Tibial artery (tissue), 4 donors: ENCODE measurements at regions not wholly inside any gene's neighbourhood (a gene's known extent, or its start where the extent isn't known, plus 50 kb on each side); places are given as distances from the start of the nearest gene placed in this dataset.

Experiments
- DNase-seq, 2 donors: peaks; one replicate each; pipeline ENCODE4 v3.0.0-alpha.2; 2019
- H3K27ac ChIP-seq, 2 donors: fragments of 200-600 bp; sonication (generic) in 1 of 2; 1 replicate in 1 of 2; 2 replicates in 1 of 2; pipeline ENCODE4 v1.5.1; 2018 to 2019; ENCODE audit warnings: mild to moderate bottlenecking in 1 of 2
- H3K27me3 ChIP-seq, 2 donors: fragments of 200-600 bp; sonication (generic) in 1 of 2; one replicate each; pipeline versions ENCODE4 v1.5.1 to v1.6.0; 2016 to 2019
- H3K36me3 ChIP-seq, 3 donors: fragments of 200-600 bp; sonication (generic) in 2 of 3; one replicate each; pipeline ENCODE4 v1.5.1; 2016 to 2019; ENCODE audit warnings: mild to moderate bottlenecking in 2 of 3
- H3K4me1 ChIP-seq, 4 donors: fragments of 200-600 bp; sonication (generic) in 2 of 4; 1 replicate in 3 of 4; 2 replicates in 1 of 4; pipeline ENCODE4 v1.5.1; 2016 to 2019
- H3K4me3 ChIP-seq, 2 donors: fragments of 200-600 bp; sonication (generic) in 1 of 2; 1 replicate in 1 of 2; 2 replicates in 1 of 2; pipeline ENCODE4 v1.5.1; 2018 to 2019; ENCODE audit warnings: mild to moderate bottlenecking in 2 of 2
- H3K9me3 ChIP-seq, 3 donors: fragments of 200-600 bp; sonication (generic) in 1 of 3; one replicate each; pipeline ENCODE4 v1.5.1; 2016 to 2019
- CTCF ChIP-seq, 2 experiments: fragments of 200-600 bp in 1 of 2; fragments of 450-650 bp in 1 of 2; IDR thresholded peaks; one replicate each; pipeline ENCODE4 v1.5.1; 2017 to 2019; ENCODE audit warnings: antibody characterized with exemption in 2 of 2, mild to moderate bottlenecking in 1 of 2, moderate library complexity in 1 of 2
- intact Hi-C: fragments of 100-400 bp; cut with DNase I; formaldehyde crosslinking; loops from one replicate; pipeline ENCODE4 v1.15.0; 2023; ENCODE audit warnings: low total_unique reads

GRCh38 chr11:134714021-134714656 lies 302.1 kb upstream of the B3GAT1 start:
- H3K4me1 ChIP-seq = no peaks in the 10 kb centered on the region
- intact Hi-C loops = no loop called here
- H3K4me3 ChIP-seq = no peak overlapping the region
- TF ChIP-seq CTCF (IDR thresholded peaks at IDR 0.05) = no peak
- no peaks in the 10 kb centered on the region for H3K36me3 ChIP-seq
- H3K9me3 ChIP-seq = no peaks in the 10 kb centered on the region
- no peak overlapping the region for H3K27ac ChIP-seq
- no peaks in the 10 kb centered on the region for H3K27me3 ChIP-seq
- no peak for DNase-seq

GRCh38 chr11:134712228-134713145 lies 300.4 kb upstream of the B3GAT1 start:
- Histone ChIP-seq H3K9me3 (no peaks in the 10 kb centered on the region), H3K36me3 (no peaks in the 10 kb centered on the region), H3K27ac (no peak overlapping the region), H3K4me1 (no peaks in the 10 kb centered on the region), H3K27me3 (no peaks in the 10 kb centered on the region), H3K4me3 (no peak overlapping the region)
- intact Hi-C loops = no loop called here
- DNase-seq = no peak
- TF ChIP-seq CTCF (IDR thresholded peaks at IDR 0.05) = no peak

GRCh38 chr11:134711588-134711987 lies 299.5 kb upstream of the B3GAT1 start:
- DNase-seq = no peak
- Histone ChIP-seq H3K27ac (no peak overlapping the region), H3K9me3 (no peaks in the 10 kb centered on the region), H3K4me1 (no peaks in the 10 kb centered on the region), H3K4me3 (no peak overlapping the region), H3K27me3 (no peaks in the 10 kb centered on the region), H3K36me3 (no peaks in the 10 kb centered on the region)
- intact Hi-C loops = no loop called here
- TF ChIP-seq CTCF (IDR thresholded peaks at IDR 0.05) = no peak

GRCh38 chr11:134710861-134711407 lies 298.9 kb upstream of the B3GAT1 start:
- Histone ChIP-seq H3K4me3 (no peak overlapping the region), H3K27ac (no peak overlapping the region), H3K27me3 (no peaks in the 10 kb centered on the region), H3K4me1 (no peaks in the 10 kb centered on the region), H3K9me3 (no peaks in the 10 kb centered on the region), H3K36me3 (no peaks in the 10 kb centered on the region)
- no peak for DNase-seq
- intact Hi-C loops = no loop called here
- no peak for TF ChIP-seq CTCF (IDR thresholded peaks at IDR 0.05)

GRCh38 chr11:134705858-134706257 lies 293.8 kb upstream of the B3GAT1 start:
- Histone ChIP-seq H3K4me1 (no peaks in the 10 kb centered on the region), H3K4me3 (no peak overlapping the region), H3K27me3 (peaks cover 0 to 4% of the 10 kb centered on the region in 2 donors), H3K36me3 (no peaks in the 10 kb centered on the region), H3K27ac (no peak overlapping the region), H3K9me3 (no peaks in the 10 kb centered on the region)
- DNase-seq = no peak
- intact Hi-C loops = no loop called here
- TF ChIP-seq CTCF (IDR thresholded peaks at IDR 0.05) = no peak
